GM21447 (cell line): ENCODE measurements at regions not wholly inside any gene's neighbourhood (a gene's known extent, or its start where the extent isn't known, plus 50 kb on each side); places are given as distances from the start of the nearest gene placed in this dataset.
"Not testable (repeated sequence)": the region's sequence is repeated elsewhere in the genome, so short reads cannot be mapped to it uniquely, and the experiment has no call there.

Source experiments
- ATAC-seq: cut with Tn5 transposase; IDR thresholded peaks from one replicate; pipeline ENCODE4 v1.9.1; 2021; ENCODE audit not compliant: unreplicated experiment

GRCh38 chr3:118501152-118501551 is 533.5 kb downstream of the IGSF11 start:
- ATAC-seq = no peak

- no peak for ATAC-seq
These were observed 529.7 kb downstream of the IGSF11 start for GRCh38 chr3:118504906-118505305.

DNA sequence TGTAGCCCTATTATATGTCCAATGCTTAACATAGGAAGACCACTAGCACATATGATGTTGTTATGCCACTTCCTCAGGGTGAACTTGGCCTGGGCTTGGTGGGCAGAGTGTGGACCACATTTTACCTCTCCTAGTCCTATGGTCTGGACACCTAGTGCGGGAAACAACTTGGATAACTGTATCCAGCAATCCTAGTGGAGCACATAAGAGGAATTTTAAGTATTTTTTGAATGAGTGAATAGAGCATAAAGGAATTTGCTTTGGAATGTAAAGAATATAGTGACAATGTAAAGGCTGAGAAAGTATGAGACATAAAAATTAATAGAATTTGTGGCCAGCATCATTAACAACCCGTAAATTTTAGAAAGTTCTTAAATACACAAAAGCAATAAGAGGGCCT is 528.9 kb downstream of the IGSF11 start:
- ATAC-seq = no peak

DNA sequence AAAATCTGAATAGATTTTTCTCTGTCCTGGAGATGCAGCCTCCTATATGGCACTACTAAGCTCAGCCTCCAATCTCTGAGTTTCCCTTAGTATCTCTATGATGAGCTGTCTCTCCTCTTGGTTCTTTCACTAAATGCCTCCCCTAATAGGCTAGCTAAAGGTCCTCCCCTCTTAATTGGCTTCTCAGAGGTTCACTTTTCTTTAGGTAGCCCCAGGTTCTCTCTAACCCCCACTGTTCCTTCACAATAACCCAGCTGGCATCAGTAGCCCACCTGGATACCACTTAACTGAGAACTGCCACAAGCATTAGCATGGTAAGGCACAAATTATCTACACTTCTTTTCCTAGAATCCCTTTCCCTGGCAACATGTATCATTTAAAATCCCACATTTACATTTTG is 523.2 kb downstream of the IGSF11 start:
- no peak for ATAC-seq

DNA sequence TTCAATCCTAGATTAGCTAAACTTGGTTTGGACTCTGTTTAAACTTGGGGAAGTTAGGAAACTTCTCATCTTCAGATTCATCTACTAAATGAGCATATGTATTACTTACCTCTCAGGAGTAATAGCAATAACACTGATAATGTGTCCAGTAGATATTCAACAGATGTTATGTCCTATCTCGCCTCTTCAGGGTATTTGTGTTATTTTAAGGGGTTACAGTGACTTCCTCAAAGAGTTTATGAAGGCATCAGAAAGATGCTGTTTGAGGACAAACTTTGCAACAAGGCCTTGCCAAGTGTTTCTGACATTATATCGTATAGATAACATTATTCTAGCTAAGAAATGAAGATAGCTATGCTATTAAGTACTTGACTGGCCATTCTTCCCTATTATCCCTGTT is 522.3 kb downstream of the IGSF11 start:
- ATAC-seq = no peak

GRCh38 chr3:118525077-118525476 is 509.6 kb downstream of the IGSF11 start:
- no peak for ATAC-seq

DNA sequence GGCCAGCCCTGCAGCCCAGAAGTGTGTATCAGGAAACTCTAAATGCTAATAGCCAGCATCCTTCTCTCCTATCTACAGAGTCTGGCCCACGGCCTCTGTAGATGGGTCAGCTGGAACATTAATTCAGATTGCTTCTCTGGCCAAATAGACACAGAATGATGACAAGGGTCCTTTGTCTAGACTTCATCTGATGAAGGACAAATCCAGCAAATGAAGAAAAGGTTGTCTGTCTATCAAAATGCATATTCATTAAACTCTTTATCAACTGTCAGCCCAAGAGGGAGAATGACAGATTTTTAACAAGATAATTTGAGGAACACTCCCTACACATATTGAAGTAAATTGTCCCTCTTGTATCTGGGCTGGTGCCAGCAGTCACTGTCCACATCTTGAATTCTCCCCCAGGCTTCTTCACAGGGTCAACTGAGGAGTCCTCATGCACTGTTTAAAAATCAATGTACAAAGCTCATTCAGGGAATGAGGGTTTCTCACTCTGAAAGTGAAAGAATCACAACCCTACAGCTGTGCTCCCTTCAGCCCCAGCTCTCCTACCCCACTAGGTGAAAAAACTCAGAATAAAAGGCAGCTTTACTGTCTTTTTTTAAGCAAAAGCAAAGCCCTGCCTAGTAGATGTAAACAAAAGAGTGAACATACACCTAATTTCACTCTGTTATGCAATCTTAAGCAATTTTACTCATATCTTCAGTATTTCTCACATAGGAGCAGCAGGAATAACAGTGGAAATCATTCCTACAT is 507.7 kb downstream of the IGSF11 start:
- ATAC-seq = no peak

GRCh38 chr3:118527514-118528044 is 507.1 kb downstream of the IGSF11 start:
- ATAC-seq = no peak

GRCh38 chr3:118529554-118529953 is 505.1 kb downstream of the IGSF11 start:
- ATAC-seq = no peak

DNA sequence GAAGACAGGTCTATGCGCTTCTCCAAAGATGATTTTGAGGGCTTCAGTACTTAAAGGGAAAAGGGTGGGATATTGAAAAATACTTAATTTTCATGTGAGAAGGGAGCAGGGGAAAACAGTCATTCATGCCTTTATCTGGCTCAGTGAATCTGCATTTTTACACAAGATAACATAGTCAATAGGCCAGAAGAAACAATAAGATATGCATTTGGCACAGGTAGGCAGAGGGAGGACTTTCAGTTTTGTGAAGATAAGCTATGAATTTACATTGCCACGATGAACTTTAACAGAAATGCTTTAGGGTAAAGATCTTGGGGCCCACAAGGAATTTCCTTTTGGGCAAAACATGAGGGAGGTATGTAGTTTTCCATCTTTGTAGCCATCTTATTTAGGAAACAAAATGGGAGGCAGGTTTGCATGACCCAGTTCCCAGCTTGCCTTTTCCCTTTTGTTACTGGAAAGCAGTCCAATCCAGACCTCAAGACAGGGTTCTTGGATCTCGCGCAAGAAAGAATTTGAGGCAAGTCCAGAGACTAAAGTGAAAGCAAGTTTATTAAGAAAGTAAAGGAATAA is 504.2 kb downstream of the IGSF11 start:
- ATAC-seq = no peak

DNA sequence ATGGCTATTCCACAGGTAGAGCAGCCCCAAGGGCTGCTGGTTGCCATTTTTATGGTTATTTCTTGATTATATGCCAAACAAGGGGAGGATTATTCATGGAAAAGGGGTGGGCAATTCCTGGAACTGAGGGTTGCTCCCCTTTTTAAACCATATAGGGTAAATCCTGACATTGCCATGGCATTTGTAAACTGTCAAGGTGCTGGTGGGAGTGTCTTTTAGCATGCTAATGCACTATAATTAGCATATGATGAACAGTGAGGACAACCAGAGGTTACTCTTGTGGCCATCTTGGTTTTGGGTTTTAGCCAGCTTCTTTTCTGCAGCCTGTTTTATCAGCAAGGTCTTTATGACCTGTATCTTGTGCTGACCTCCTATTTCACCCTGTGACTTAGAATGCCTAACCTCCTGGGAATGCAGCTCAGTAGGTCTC is 503.7 kb downstream of the IGSF11 start:
- ATAC-seq = not testable (repeated sequence)

- no peak for ATAC-seq
These were observed 502.8 kb downstream of the IGSF11 start for GRCh38 chr3:118531816-118532215.

DNA sequence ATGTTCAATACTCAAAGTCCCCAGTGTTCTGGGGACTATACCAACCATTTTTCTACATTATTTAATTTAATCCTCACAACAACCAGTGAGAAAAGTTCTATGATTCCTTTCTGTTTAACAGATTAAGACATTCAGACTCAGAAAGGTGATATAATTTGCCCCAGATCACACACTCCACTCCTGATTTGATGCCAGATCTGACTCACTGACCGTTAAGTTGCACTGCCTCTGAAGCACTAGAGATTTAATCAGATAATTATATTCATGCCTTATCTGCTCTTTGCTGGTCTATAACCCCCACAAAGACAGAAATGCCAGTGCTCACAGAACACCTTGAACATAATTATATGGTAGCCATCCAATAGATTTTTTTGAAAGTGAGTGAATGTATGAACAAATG is 501.0 kb downstream of the IGSF11 start:
- no peak for ATAC-seq

GRCh38 chr3:118534519-118534918 is 500.1 kb downstream of the IGSF11 start:
- ATAC-seq = no peak

DNA sequence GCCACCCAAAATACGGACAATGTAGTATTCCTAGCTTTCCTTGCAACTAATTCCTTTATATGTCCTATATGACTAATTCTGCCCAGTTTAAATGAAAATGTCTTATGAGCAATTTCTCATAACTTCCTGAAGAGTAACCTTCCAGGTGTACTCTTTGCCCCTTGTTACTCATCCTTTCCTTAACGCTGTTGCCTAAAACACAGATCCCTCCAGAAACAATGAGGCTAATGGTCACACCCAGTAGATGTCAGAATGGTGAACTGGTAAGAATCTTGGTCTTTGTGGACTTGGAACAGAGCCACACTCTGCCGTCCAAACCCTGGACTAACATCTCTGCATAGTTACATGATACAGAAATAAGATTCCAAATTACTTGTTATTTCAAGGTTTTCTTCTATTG is 497.9 kb downstream of the IGSF11 start:
- no peak for ATAC-seq

DNA sequence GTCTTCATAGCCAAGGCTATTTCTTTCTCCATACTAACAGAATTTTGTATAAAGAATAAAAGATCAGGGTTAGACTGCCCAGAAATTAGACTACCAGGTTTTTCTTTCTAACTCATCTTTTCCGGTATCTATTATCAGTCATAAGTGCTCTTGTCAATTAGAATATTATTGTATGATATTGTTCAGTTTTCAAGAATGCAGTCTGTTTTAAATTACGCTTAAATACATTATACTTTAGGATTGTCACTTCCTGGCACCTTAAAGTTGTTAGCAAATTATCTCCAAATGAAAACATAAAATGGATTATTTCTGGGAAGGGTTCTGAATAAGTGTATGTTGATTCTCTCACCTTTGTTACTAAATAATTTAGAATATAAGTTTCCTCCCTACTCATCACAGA is 497.2 kb downstream of the IGSF11 start:
- ATAC-seq = no peak

DNA sequence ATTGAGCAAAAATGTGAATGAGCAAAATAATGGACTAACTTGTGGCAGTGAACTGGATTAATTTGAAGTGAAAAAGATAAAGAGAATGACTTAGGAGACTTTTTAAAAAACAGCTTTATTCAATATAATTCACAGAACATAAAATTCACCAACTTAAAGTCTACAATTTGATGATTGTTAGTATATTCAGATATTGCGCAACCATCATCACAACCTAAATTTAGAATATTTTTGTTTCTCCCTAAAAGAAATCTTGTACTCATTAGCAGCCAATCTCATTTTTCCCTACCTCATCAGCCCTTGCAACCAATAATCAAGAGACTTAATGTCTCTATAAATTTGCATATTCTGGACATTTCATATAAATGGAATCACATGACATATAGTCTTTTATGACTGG is 496.5 kb downstream of the IGSF11 start:
- no peak for ATAC-seq

DNA sequence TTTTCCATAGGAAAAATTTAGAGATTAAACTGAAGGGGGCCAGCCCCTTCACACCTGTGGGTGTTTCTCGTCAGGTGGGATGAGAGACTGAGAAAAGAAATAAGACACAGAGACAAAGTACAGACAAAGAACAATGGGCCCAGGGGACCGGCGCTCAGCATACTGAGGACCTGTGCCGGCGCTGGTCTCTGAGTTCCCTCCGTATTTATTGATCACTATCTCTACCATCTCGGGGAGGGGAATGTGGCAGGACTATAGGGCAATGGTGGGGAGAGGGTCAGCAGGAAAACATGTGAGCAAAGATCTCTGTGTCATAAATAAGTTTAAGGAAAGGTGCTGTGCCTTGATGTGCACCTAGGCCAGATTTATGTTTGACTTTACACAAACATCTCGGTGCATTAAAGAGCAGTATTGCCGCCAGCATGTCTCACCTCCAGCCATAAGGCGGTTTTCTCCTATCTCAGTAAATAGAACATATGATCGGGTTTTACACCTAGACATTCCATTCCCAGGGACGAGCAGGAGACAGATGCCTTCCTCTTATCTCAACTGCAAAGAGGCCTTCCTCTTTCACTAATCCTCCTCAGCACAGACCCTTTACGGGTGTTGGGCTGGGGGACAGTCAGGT is 494.7 kb downstream of the IGSF11 start:
- ATAC-seq = not testable (repeated sequence)

GRCh38 chr3:118540448-118540821 is 494.2 kb downstream of the IGSF11 start:
- not testable (repeated sequence) for ATAC-seq

DNA sequence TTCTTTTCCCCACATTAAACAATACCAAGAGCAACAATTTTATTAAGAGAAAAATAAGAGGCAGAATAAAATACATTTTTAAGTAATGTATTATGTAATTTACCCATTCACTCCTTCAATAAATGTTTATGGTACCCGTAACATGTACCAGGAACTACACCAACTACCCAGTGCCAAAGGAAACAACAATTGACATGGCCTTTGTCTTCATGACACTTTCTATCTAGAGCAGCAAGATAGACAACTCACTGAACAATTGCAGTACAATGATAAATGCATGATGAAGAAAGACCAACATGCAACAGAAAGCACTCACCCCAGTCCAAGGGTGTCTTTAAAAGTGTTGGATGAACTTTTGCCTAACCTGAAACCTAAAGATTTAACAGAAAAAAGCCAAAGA is 493.8 kb downstream of the IGSF11 start:
- no peak for ATAC-seq

- no peak for ATAC-seq
These were observed 492.9 kb downstream of the IGSF11 start for GRCh38 chr3:118541796-118542195.

- no peak for ATAC-seq
These were observed 490.8 kb downstream of the IGSF11 start for GRCh38 chr3:118543832-118544231.
